ENCODE measurements at regions not wholly inside any gene's neighbourhood (a gene's known extent, or its start where the extent isn't known, plus 50 kb on each side); places are given as distances from the start of the nearest gene placed in this dataset.
"Not testable (repeated sequence)": the region's sequence is repeated elsewhere in the genome, so short reads cannot be mapped to it uniquely, and the experiment has no call there.

GRCh38 chr3:176097027-176097426, 1100.3 kb downstream of the TBL1XR1 start:
- no peak for DNase-seq (ENCODE audit: low read depth in 2 of 3, low spot score in 2 of 3)

- not testable (repeated sequence) for DNase-seq (ENCODE audit: low read depth in 2 of 3, low spot score in 2 of 3)
Observed at GRCh38 chr3:176093892-176094291, 1103.4 kb downstream of the TBL1XR1 start.

- DNase-seq (ENCODE audit: low read depth in 2 of 3, low spot score in 2 of 3) = no peak
Observed at GRCh38 chr3:176090727-176091126, 1106.6 kb downstream of the TBL1XR1 start.

- DNase-seq (ENCODE audit: low read depth in 2 of 3, low spot score in 2 of 3) = no peak
Observed at GRCh38 chr3:176088962-176089383, 1108.3 kb downstream of the TBL1XR1 start.

GRCh38 chr3:176087066-176087697, 1110.1 kb downstream of the TBL1XR1 start:
- no peak for DNase-seq (ENCODE audit: low read depth in 2 of 3, low spot score in 2 of 3)

GRCh38 chr3:176079785-176080184, 1117.5 kb downstream of the TBL1XR1 start:
- DNase-seq (ENCODE audit: low read depth in 2 of 3, low spot score in 2 of 3) = no peak

- DNase-seq (ENCODE audit: low read depth in 2 of 3, low spot score in 2 of 3) = no peak
Observed at GRCh38 chr3:176078906-176079305, 1118.4 kb downstream of the TBL1XR1 start.

- no peak for DNase-seq (ENCODE audit: low read depth in 2 of 3, low spot score in 2 of 3)
Observed at GRCh38 chr3:176075491-176075890, 1121.8 kb downstream of the TBL1XR1 start.

- no peak for DNase-seq (ENCODE audit: low read depth in 2 of 3, low spot score in 2 of 3)
Observed at GRCh38 chr3:176075046-176075445, 1122.2 kb downstream of the TBL1XR1 start.

- no peak for DNase-seq (ENCODE audit: low read depth in 2 of 3, low spot score in 2 of 3)
Observed at GRCh38 chr3:176074096-176074495, 1123.2 kb downstream of the TBL1XR1 start.

- no peak for DNase-seq (ENCODE audit: low read depth in 2 of 3, low spot score in 2 of 3)
Observed at GRCh38 chr3:176071943-176072342, 1125.3 kb downstream of the TBL1XR1 start.

- DNase-seq (ENCODE audit: low read depth in 2 of 3, low spot score in 2 of 3) = no peak
Observed at GRCh38 chr3:176068750-176069149, 1128.5 kb downstream of the TBL1XR1 start.

GRCh38 chr3:176058856-176059255, 1138.4 kb downstream of the TBL1XR1 start:
- DNase-seq (ENCODE audit: low read depth in 2 of 3, low spot score in 2 of 3) = no peak

- no peak for DNase-seq (ENCODE audit: low read depth in 2 of 3, low spot score in 2 of 3)
Observed at GRCh38 chr3:176055836-176056235, 1141.4 kb downstream of the TBL1XR1 start.

GRCh38 chr3:176051766-176052165, 1145.5 kb downstream of the TBL1XR1 start:
- DNase-seq (ENCODE audit: low read depth in 2 of 3, low spot score in 2 of 3) = no peak

- no peak for DNase-seq (ENCODE audit: low read depth in 2 of 3, low spot score in 2 of 3)
Observed at GRCh38 chr3:176046703-176047102, 1150.6 kb downstream of the TBL1XR1 start.

- no peak for DNase-seq (ENCODE audit: low read depth in 2 of 3, low spot score in 2 of 3)
Observed at GRCh38 chr3:176041812-176042211, 1155.5 kb downstream of the TBL1XR1 start.

GRCh38 chr3:176041185-176041584, 1156.1 kb downstream of the TBL1XR1 start:
- DNase-seq (ENCODE audit: low read depth in 2 of 3, low spot score in 2 of 3) = no peak

- DNase-seq (ENCODE audit: low read depth in 2 of 3, low spot score in 2 of 3) = no peak
Observed at GRCh38 chr3:176037636-176038035, 1159.6 kb downstream of the TBL1XR1 start.

- DNase-seq (ENCODE audit: low read depth in 2 of 3, low spot score in 2 of 3) = no peak
Observed at GRCh38 chr3:176032043-176032442, 1165.2 kb downstream of the TBL1XR1 start.

- DNase-seq (ENCODE audit: low read depth in 2 of 3, low spot score in 2 of 3) = not testable (repeated sequence)
Observed at GRCh38 chr3:176016203-176016602, 1157.1 kb downstream of the NAALADL2 start.

- DNase-seq (ENCODE audit: low read depth in 2 of 3, low spot score in 2 of 3) = not testable (repeated sequence)
Observed at GRCh38 chr3:176015228-176015627, 1156.1 kb downstream of the NAALADL2 start.

GRCh38 chr3:176009256-176009655, 1150.1 kb downstream of the NAALADL2 start:
- no peak for DNase-seq (ENCODE audit: low read depth in 2 of 3, low spot score in 2 of 3)

All from hematopoietic multipotent progenitor cell (in vitro differentiated cells).